Activated CD4-positive, alpha-beta T cell treated with anti-CD3 and anti-CD28 coated beads, Interleukin-2, amount 10 ng/mL, durations not matched to agents 7 days and 5 days (primary cell): ENCODE measurements at regions not wholly inside any gene's neighbourhood (a gene's known extent, or its start where the extent isn't known, plus 50 kb on each side); places are given as distances from the start of the nearest gene placed in this dataset.
"Not testable (repeated sequence)": the region's sequence is repeated elsewhere in the genome, so short reads cannot be mapped to it uniquely, and the experiment has no call there.

Source experiments
- CTCF ChIA-PET: fragments of 350-600 bp; sonication (Branson Sonifier 250); formaldehyde crosslinking; loops from one replicate; lab custom pipeline; 2021; ENCODE audit warnings: antibody characterized with exemption; lab: Charles Lee
- POLR2A ChIA-PET: fragments of 350-600 bp; sonication (Branson Sonifier 250); formaldehyde crosslinking; loops from one replicate; lab custom pipeline; 2021; ENCODE audit warnings: antibody characterized with exemption; lab: Charles Lee
- DNase-seq: peaks from one replicate; pipeline ENCODE4 v3.0.0-alpha.2; 2020
- H3K27ac Mint-ChIP-seq: one replicate; pipeline ENCODE4 v1.8.0; 2021; ENCODE audit warnings: mild to moderate bottlenecking, moderate library complexity, mixed read lengths
- H3K27me3 Mint-ChIP-seq: one replicate; pipeline ENCODE4 v1.8.0; 2021; ENCODE audit warnings: mixed read lengths
- H3K36me3 Mint-ChIP-seq: one replicate; pipeline ENCODE4 v1.8.0; 2021; ENCODE audit warnings: low read depth, mixed read lengths
- H3K4me1 Mint-ChIP-seq: one replicate; pipeline ENCODE4 v1.8.0; 2021; ENCODE audit warnings: mixed read lengths
- H3K4me3 Mint-ChIP-seq: one replicate; pipeline ENCODE4 v1.8.0; 2021; ENCODE audit warnings: mild to moderate bottlenecking, moderate library complexity, mixed read lengths
- H3K9me3 Mint-ChIP-seq: one replicate; pipeline ENCODE4 v1.8.0; 2021; ENCODE audit warnings: mixed read lengths

- Mint-ChIP-seq H3K9me3 (peaks cover 62% of the 10 kb centered on the region), H3K27ac (no peak overlapping the region), H3K27me3 (no peaks in the 10 kb centered on the region), H3K4me1 (no peaks in the 10 kb centered on the region), H3K4me3 (no peak overlapping the region), H3K36me3 (no peaks in the 10 kb centered on the region)
- no peak for DNase-seq
- ChIA-PET POLR2A (no interaction called here), CTCF (no interaction called here)
Measured at GRCh38 chr19:27714857-27715256, 1498.1 kb downstream of the UQCRFS1 start.

DNA sequence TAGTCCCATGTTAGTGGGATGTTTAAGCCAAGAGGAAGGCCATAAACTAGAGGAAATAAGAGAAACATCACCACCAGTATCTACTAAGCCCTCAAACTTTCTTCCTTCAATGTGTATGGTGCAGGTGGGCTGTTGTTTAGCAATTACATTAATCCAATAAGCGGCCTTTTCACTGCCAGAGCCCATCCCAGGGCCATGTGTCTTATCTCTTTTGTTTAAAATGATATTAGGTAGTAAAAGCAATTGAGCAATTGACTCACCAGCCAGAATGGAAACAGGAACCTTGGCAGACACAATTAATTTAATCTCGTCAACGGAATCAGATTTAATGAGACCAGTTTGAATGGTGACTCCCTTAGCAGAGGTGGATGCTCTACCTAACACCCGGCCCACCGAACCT lies 1503.5 kb downstream of the UQCRFS1 start:
- H3K27me3 Mint-ChIP-seq: no peaks in the 10 kb centered on the region
- DNase-seq: no peak
- peaks cover 54% of the 10 kb centered on the region for H3K9me3 Mint-ChIP-seq
- H3K4me1 Mint-ChIP-seq: no peaks in the 10 kb centered on the region
- no peaks in the 10 kb centered on the region for H3K36me3 Mint-ChIP-seq
- ChIA-PET POLR2A (no interaction called here), CTCF (no interaction called here)
- H3K27ac Mint-ChIP-seq: no peak overlapping the region
- H3K4me3 Mint-ChIP-seq: no peak overlapping the region

DNA sequence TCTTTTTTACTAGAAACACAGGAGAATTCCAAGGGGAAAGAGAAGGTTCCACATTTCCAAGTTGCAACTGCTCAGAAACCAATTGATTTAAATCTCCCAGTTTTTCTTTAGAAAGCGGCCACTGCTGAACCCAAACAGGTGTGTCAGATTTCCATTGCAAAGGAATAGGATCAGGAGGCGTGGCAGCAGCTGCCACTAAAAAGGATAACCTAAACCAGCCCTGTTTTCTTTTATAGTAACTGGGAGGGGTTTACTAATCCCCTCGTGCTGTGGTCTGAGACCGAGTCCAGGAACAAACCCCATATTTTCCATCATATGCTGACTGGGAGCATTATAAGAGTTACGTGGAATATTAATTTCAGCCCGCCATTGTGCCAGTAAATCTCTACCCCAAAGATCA lies 1504.0 kb downstream of the UQCRFS1 start:
- H3K27me3 Mint-ChIP-seq, H3K4me1 Mint-ChIP-seq, H3K36me3 Mint-ChIP-seq, H3K4me3 Mint-ChIP-seq, DNase-seq, CTCF ChIA-PET, H3K27ac Mint-ChIP-seq, POLR2A ChIA-PET: not testable (repeated sequence)
- peaks cover 56% of the 10 kb centered on the region for H3K9me3 Mint-ChIP-seq

DNA sequence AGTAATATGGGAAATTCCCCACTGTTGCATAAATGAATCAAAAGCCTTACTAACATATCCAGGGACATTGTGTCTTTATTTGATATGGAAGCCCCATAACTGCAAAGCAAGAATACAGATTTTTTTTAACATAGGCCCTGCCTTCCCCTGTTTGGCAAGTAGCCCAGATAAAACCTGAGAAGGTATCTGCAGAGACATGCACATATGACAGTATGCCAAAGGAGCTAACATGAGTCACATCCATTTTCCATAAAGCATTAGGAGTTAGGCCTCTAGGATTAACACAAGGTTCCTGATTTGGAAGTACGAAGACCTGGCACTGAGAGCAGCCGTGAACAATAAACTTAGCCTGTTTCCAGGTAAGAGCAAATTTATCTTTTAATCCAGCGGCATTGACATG lies 1505.9 kb downstream of the UQCRFS1 start:
- H3K27me3 Mint-ChIP-seq, POLR2A ChIA-PET, H3K27ac Mint-ChIP-seq, H3K4me3 Mint-ChIP-seq, H3K36me3 Mint-ChIP-seq, H3K4me1 Mint-ChIP-seq, CTCF ChIA-PET, DNase-seq: not testable (repeated sequence)
- peaks cover 52% of the 10 kb centered on the region for H3K9me3 Mint-ChIP-seq

GRCh38 chr19:27705896-27706295 lies 1507.1 kb downstream of the UQCRFS1 start:
- H3K4me3 Mint-ChIP-seq: no peak overlapping the region
- peaks cover 43% of the 10 kb centered on the region for H3K9me3 Mint-ChIP-seq
- no peaks in the 10 kb centered on the region for H3K27me3 Mint-ChIP-seq
- no peak overlapping the region for H3K27ac Mint-ChIP-seq
- H3K36me3 Mint-ChIP-seq: no peaks in the 10 kb centered on the region
- ChIA-PET POLR2A (no interaction called here), CTCF (no interaction called here)
- DNase-seq: no peak
- H3K4me1 Mint-ChIP-seq: no peaks in the 10 kb centered on the region

DNA sequence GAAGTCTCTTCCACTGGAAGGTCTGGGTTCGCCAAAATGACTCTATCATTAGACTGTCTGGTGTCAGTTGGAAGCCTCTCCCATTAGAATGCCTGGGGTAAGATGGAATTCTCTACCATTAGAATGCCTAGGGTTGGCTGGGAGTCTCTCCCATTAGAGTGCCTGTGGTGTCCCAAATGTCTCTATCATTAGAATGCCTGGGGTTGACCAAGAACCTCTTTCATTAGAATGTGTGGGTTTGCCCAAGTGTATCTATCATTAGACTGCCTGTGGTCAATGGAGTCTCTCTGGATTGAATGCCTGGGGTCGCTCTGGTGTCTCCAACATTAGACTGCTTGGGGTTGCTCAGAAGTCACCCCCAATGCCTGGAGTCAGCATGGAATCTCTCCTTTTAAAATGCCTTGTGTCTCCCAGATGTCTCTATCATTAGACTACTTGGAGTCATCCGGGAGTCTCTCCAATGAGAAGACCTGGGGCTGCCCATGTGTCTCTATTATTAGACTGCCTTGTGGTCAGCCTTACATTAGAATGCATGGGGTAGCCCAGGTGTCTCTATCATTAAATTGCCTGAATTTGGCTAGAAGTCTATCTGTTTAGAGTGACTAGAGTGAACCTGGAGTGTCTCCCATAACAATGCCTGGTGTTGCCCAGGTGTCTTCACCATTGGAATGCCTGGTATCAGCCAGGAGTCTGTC lies 1518.4 kb downstream of the UQCRFS1 start:
- no peaks in the 10 kb centered on the region for H3K27me3 Mint-ChIP-seq
- POLR2A ChIA-PET: no interaction called here
- H3K9me3 Mint-ChIP-seq: peaks cover 66% of the 10 kb centered on the region

DNA sequence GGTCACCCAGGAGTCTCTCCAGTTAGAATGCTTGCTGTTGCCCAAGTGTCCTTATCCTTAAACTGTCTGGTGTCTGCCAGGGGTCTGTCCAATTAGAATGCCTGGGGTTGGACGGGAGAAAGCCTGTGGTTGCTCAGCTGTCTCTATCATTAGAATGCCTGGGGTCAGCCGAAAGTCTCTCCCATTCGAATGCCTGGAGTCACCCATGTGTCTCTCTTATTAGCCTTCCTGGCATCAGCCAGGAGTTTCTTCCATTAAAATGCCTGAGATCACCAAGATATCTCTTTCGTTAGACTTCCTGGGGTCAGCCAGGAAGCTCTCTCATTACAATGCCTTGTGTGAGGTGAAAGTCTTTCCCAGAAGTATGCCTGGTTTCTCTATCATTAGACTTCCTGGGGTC lies 1521.0 kb downstream of the UQCRFS1 start:
- POLR2A ChIA-PET: no interaction called here
- peaks cover 54% of the 10 kb centered on the region for H3K9me3 Mint-ChIP-seq
- DNase-seq: no peak
- H3K4me3 Mint-ChIP-seq: no peak overlapping the region
- H3K4me1 Mint-ChIP-seq: no peaks in the 10 kb centered on the region
- H3K27ac Mint-ChIP-seq: no peak overlapping the region
- H3K36me3 Mint-ChIP-seq: no peaks in the 10 kb centered on the region
- no peaks in the 10 kb centered on the region for H3K27me3 Mint-ChIP-seq
- CTCF ChIA-PET: no interaction called here

More for the DNA sequence above, 1518.4 kb downstream of the UQCRFS1 start:
- CTCF ChIA-PET: no interaction called here
- Mint-ChIP-seq H3K4me1 (no peaks in the 10 kb centered on the region), H3K4me3 (no peak overlapping the region), H3K27ac (no peak overlapping the region), H3K36me3 (no peaks in the 10 kb centered on the region)
- DNase-seq: no peak

DNA sequence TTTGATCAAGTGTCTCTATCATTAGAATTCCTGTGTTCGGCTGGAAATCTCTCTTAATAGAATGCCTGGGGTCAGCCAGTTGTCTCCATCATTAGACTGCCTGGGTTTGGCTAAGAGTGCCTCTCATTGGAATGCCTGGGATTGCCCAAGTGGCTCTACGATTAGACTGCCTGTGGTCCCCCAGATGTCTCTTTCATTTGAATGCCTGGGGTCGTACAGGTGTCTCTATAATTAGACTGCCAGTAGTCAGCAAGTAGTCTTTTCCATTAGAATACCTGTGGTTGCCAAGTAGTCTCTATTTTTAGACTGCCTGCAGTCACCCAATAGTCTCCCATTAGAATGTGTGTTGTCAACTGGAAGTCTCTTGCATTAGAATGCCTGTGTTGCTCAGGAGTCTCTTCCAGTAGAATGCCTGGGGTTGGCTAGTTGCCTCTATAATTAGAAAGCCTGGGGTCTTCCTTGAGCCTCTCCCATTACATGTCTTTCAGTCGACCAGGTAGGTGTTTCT lies 1523.2 kb downstream of the UQCRFS1 start:
- ChIA-PET CTCF (no interaction called here), POLR2A (no interaction called here)
- Mint-ChIP-seq H3K4me1 (no peaks in the 10 kb centered on the region), H3K36me3 (no peaks in the 10 kb centered on the region), H3K4me3 (no peak overlapping the region), H3K9me3 (peaks cover 43% of the 10 kb centered on the region), H3K27ac (no peak overlapping the region), H3K27me3 (no peaks in the 10 kb centered on the region)
- DNase-seq: no peak

GRCh38 chr19:27684293-27684692 lies 1528.7 kb downstream of the UQCRFS1 start:
- H3K9me3 Mint-ChIP-seq: peaks cover 14% of the 10 kb centered on the region
- no peak overlapping the region for H3K4me3 Mint-ChIP-seq
- no peaks in the 10 kb centered on the region for H3K36me3 Mint-ChIP-seq
- ChIA-PET CTCF (no interaction called here), POLR2A (no interaction called here)
- no peak for DNase-seq
- H3K27me3 Mint-ChIP-seq: no peaks in the 10 kb centered on the region
- no peak overlapping the region for H3K27ac Mint-ChIP-seq
- H3K4me1 Mint-ChIP-seq: no peaks in the 10 kb centered on the region

GRCh38 chr19:27681972-27682371 lies 1531.0 kb downstream of the UQCRFS1 start:
- DNase-seq: no peak
- H3K9me3 Mint-ChIP-seq: peaks cover 37% of the 10 kb centered on the region
- ChIA-PET POLR2A (no interaction called here), CTCF (no interaction called here)
- no peaks in the 10 kb centered on the region for H3K36me3 Mint-ChIP-seq
- no peaks in the 10 kb centered on the region for H3K27me3 Mint-ChIP-seq
- no peaks in the 10 kb centered on the region for H3K4me1 Mint-ChIP-seq
- no peak overlapping the region for H3K27ac Mint-ChIP-seq
- no peak overlapping the region for H3K4me3 Mint-ChIP-seq

- H3K36me3 Mint-ChIP-seq: no peaks in the 10 kb centered on the region
- H3K9me3 Mint-ChIP-seq: peaks cover 52% of the 10 kb centered on the region
- no peaks in the 10 kb centered on the region for H3K4me1 Mint-ChIP-seq
- no peaks in the 10 kb centered on the region for H3K27me3 Mint-ChIP-seq
- no peak overlapping the region for H3K4me3 Mint-ChIP-seq
- H3K27ac Mint-ChIP-seq: no peak overlapping the region
- CTCF ChIA-PET: no interaction called here
- DNase-seq: no peak
- POLR2A ChIA-PET: no interaction called here
Measured at GRCh38 chr19:27679905-27680304, 1533.0 kb downstream of the UQCRFS1 start.

DNA sequence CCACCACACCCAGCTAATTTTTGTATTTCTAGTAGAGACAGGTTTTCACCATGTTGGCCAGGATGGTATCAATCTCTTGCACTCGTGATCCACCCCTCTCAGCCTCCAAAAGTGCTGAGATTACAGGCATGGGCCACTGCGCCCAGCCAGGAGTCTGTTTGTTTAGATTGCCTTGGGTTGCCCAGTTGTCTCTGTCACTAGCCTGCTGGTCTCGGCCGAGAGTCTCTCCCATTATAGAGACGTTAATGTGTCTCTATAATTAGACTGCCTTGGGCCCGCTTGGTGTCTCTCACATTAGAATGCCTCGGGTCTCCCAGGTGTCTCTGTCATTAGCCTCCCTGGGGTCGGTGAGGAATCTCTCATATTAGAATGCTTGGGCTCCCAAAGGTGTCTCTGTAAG lies 1533.6 kb downstream of the UQCRFS1 start:
- Mint-ChIP-seq H3K4me3 (no peak overlapping the region), H3K9me3 (peaks cover 47% of the 10 kb centered on the region), H3K4me1 (no peaks in the 10 kb centered on the region), H3K27me3 (no peaks in the 10 kb centered on the region), H3K36me3 (no peaks in the 10 kb centered on the region), H3K27ac (no peak overlapping the region)
- ChIA-PET CTCF (no interaction called here), POLR2A (no interaction called here)
- DNase-seq: no peak

- H3K27me3 Mint-ChIP-seq: no peaks in the 10 kb centered on the region
- POLR2A ChIA-PET: no interaction called here
- CTCF ChIA-PET: no interaction called here
- no peak overlapping the region for H3K4me3 Mint-ChIP-seq
- H3K9me3 Mint-ChIP-seq: peaks cover 62% of the 10 kb centered on the region
- H3K27ac Mint-ChIP-seq: no peak overlapping the region
- no peak for DNase-seq
- H3K36me3 Mint-ChIP-seq: no peaks in the 10 kb centered on the region
- H3K4me1 Mint-ChIP-seq: no peaks in the 10 kb centered on the region
Measured at GRCh38 chr19:27676877-27677276, 1536.1 kb downstream of the UQCRFS1 start.

DNA sequence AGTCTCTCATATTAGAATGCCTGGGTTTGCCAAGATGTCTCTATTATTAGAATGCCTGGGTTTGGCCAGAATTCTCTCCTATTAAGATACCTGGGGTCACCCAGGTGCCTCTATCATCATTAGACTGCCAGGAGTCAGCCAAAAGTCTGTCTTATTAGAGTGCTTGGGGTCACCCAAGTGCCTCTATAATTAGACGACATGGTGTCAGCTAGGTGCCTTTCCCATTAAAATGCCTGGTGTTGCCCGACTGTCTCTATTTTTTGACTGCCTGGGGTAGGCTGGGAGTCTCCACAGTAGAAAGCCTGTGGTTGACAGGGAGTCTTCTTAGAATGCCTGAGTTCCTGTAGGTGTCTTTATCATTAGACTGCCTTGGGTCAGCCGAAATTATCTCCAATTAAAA lies 1536.6 kb downstream of the UQCRFS1 start:
- no peak overlapping the region for H3K4me3 Mint-ChIP-seq
- H3K36me3 Mint-ChIP-seq: no peaks in the 10 kb centered on the region
- no peak for DNase-seq
- peaks cover 64% of the 10 kb centered on the region for H3K9me3 Mint-ChIP-seq
- H3K27ac Mint-ChIP-seq: no peak overlapping the region
- ChIA-PET CTCF (no interaction called here), POLR2A (no interaction called here)
- H3K4me1 Mint-ChIP-seq: no peaks in the 10 kb centered on the region
- H3K27me3 Mint-ChIP-seq: no peaks in the 10 kb centered on the region
